ENCODE measurements at regions not wholly inside any gene's neighbourhood (a gene's known extent, or its start where the extent isn't known, plus 50 kb on each side); places are given as distances from the start of the nearest gene placed in this dataset.
A peak's percentile ranks its signal among the peaks of the same experiment; 100 is the strongest.

GRCh38 chr4:186827534-186827897 is 103.9 kb upstream of the FAT1 start:
- Histone ChIP-seq H2AFZ (replicated peaks; ENCODE audit: low read length, poor library complexity) (no peak overlapping the region), H2BK120ac (ENCODE audit: low read depth, low read length) (peak overlapping the region; percentile 55; the same call in 1 of the 2 replicates), H2AK9ac (replicated peaks; ENCODE audit: low read depth, low read length, poor library complexity) (no peak overlapping the region), H3K14ac (replicated peaks; ENCODE audit: low read depth, low read length) (peak overlapping the region; percentile 22; the same call in 1 of the 2 replicates), H2BK15ac (ENCODE audit: low read depth, low read length) (peak overlapping the region; percentile 16; the same call in 1 of the 3 replicates), H4K91ac (ENCODE audit: insufficient read depth, low read depth, low read length) (peak overlapping the region; percentile 51; the same call in 1 of the 2 replicates), H3K9ac (ENCODE audit: low read depth, low read length) (no peak overlapping the region), H3K79me1 (ENCODE audit: low read depth in 1 of 2, low read length in 2 of 2) (0 out of 4 replicates have a peak, but pooled peaks cover 0 to 7% of the 10 kb centered on the region in 2 experiments), H3K4me2 (ENCODE audit: low read depth, low read length) (no peak overlapping the region), H3K4me3 (ENCODE audit: insufficient read depth, low read depth, low read length) (no peak overlapping the region), H3K27ac (ENCODE audit: insufficient read depth, low read length) (no peak overlapping the region), H3K18ac (ENCODE audit: low read depth, low read length) (peak overlapping the region; percentile 24; the same call in 1 of the 2 replicates), H2BK20ac (ENCODE audit: low read depth, low read length) (peak overlapping the region; percentile 59; the same call in 1 of the 2 replicates), H4K5ac (ENCODE audit: low read depth, low read length) (no peak overlapping the region), H3K9me3 (ENCODE audit: control insufficient read depth, insufficient read depth, low read length) (0 out of 2 replicates have a peak, but pooled peaks cover 2% of the 10 kb centered on the region), H3K9me1 (ENCODE audit: insufficient read depth, low read length) (peaks cover 16% of the 10 kb centered on the region), H3K36me3 (ENCODE audit: control insufficient read depth, insufficient read depth, low read length) (no peaks in the 10 kb centered on the region), H3K4ac (ENCODE audit: low read depth, low read length) (peak overlapping the region; percentile 11), H3K23ac (ENCODE audit: low read depth, low read length) (peak overlapping the region; percentile 18; the same call in 1 of the 2 replicates), H4K20me1 (ENCODE audit: insufficient read depth, low read length) (no peaks in the 10 kb centered on the region), H3K56ac (ENCODE audit: extremely low read depth, insufficient read depth, low read length) (no peak overlapping the region), H2AK5ac (ENCODE audit: low read depth, low read length) (peak overlapping the region; percentile 6; the same call in 1 of the 2 replicates), H2BK5ac (ENCODE audit: low read depth, low read length, poor library complexity, severe bottlenecking) (peak overlapping the region; percentile 0), H3K4me1 (ENCODE audit: control insufficient read depth, insufficient read depth, low read length) (peaks cover 26% of the 10 kb centered on the region), H4K8ac (ENCODE audit: low read depth in 2 of 2, low read length in 2 of 2) (0 out of 4 replicates have a peak overlapping the region, but pooled peaks have one; percentile 0 to 11), H3K27me3 (ENCODE audit: control insufficient read depth, insufficient read depth, low read length) (no peaks in the 10 kb centered on the region)
- BruUV-seq (replicated peaks), result no TSS peak
- intact Hi-C loops (cut with micrococcal nuclease), result loop anchor here (5.0 kb wide), 1 partner anchor 100 kb away; no protein-coding TSS in a partner anchor
- WGBS, 2 experiments (ENCODE audit: extremely low coverage in 2 of 2, insufficient read length in 1 of 2), result no CpG with 5 or more reads among the region's 6 CpGs
- ATAC-seq (ENCODE audit: low read depth) (no peak), DNase-seq (peak; percentile 51)
- CTCF ChIA-PET, result interaction anchor here (1.0 kb wide), 1 partner anchor 13 kb away, joined by 3 read pairs; no protein-coding TSS in a partner anchor
- POLR2A ChIA-PET (ENCODE audit: unreplicated experiment), result no interaction called here
- in situ Hi-C loops (cut with MboI; ENCODE audit: low sequenced_read_pairs), result no loop called here
- TF ChIP-seq MAFK (IDR thresholded peaks at IDR 0.05; ENCODE audit: low read depth, low read length), result peak; percentile 6; the same call in 1 of the 2 replicates
- peak; percentile 84 for TF ChIP-seq BHLHE40 (IDR thresholded peaks at IDR 0.05; ENCODE audit: low read depth, low read length)
- TF ChIP-seq RAD21 (IDR thresholded peaks at IDR 0.05; ENCODE audit: low read length), result no peak
- dilution Hi-C loops (cut with HindIII; ENCODE audit: low sequenced_read_pairs, unreplicated experiment), result no loop called here
